Large intestine (tissue), 3 donors: ENCODE measurements at regions not wholly inside any gene's neighbourhood (a gene's known extent, or its start where the extent isn't known, plus 50 kb on each side); places are given as distances from the start of the nearest gene placed in this dataset.
"Not testable (repeated sequence)": the region's sequence is repeated elsewhere in the genome, so short reads cannot be mapped to it uniquely, and the experiment has no call there.

Experiments used
- DNase-seq, 2 donors: peaks; one replicate each; pipeline versions ENCODE4 v3.0.0 to v3.0.0-alpha.2; 2013
- H3K27ac ChIP-seq: one replicate; pipeline ENCODE4 v1.5.1; 2013; ENCODE audit warnings: low read length
- H3K27me3 ChIP-seq: 2 replicates; pipeline ENCODE4 v1.6.1; 2013; ENCODE audit warnings: low read length; ENCODE audit not compliant: control insufficient read depth, insufficient read depth
- H3K36me3 ChIP-seq: 2 replicates; pipeline ENCODE4 v1.6.1; 2013; ENCODE audit warnings: low read length; ENCODE audit not compliant: control insufficient read depth, insufficient read depth
- H3K4me1 ChIP-seq: one replicate; pipeline ENCODE4 v1.6.1; 2013; ENCODE audit warnings: low read length; ENCODE audit not compliant: control insufficient read depth, insufficient read depth
- H3K4me3 ChIP-seq: one replicate; pipeline ENCODE4 v1.5.1; 2013; ENCODE audit warnings: low read length
- H3K9me3 ChIP-seq: one replicate; pipeline ENCODE4 v1.6.1; 2013; ENCODE audit warnings: mild to moderate bottlenecking, low read depth, low read length, moderate library complexity; ENCODE audit not compliant: control insufficient read depth
- WGBS: methylation state at CpG from one replicate; pipeline ENCODE4 v1.1.5; 2013; ENCODE audit warnings: low lambda C conversion rate; ENCODE audit not compliant: insufficient coverage; 5-methylcytosine and 5-hydroxymethylcytosine counted together

DNA sequence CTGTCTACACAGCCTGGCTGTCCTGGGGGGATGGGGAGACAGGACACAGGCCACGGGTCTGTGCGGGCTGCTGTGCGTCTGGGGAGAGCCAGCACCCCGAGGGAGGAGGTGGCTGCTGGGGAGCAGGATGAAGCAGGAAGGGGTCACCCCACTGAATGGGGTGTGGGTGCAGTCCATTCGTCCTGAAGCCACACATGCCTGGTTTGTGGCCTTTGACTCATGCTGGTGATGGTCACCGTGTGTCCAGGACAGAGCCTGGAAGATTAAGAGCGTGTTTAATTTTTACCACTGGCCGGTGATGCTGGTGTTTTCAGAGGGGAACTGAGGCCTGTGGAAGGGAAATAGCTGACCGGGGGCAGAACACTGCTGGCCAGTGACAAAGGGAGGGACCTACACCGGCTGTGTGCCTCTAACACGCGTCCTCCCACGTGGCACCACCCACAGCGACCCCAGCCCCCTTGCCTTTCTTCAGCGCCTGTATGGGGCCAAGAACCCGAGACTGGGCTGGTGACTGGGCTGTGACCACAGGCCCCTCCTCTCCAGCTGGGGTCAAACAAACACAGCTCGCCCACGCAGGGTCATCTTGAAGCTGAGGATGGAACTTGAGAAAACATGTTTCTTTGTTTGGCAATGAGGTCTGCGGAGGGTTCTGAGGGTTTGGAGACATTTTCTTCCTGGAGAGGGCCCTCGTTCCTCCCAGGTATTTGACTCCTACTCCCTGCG is 99.5 kb upstream of the LRPAP1 start:
- not testable (repeated sequence) for H3K27me3 ChIP-seq, H3K4me3 ChIP-seq, H3K4me1 ChIP-seq, H3K27ac ChIP-seq, H3K36me3 ChIP-seq, DNase-seq
- H3K9me3 ChIP-seq = peaks cover 10% of the 10 kb centered on the region
- no CpG with 5 or more reads among the region's 21 CpGs for WGBS

GRCh38 chr4:3630598-3631543 is 98.6 kb upstream of the LRPAP1 start:
- H3K27me3 ChIP-seq = no peaks in the 10 kb centered on the region
- DNase-seq = peak; percentile 43 to 70
- H3K9me3 ChIP-seq = peaks cover 8% of the 10 kb centered on the region
- no peak overlapping the region for H3K27ac ChIP-seq
- H3K4me1 ChIP-seq = peaks cover 3% of the 10 kb centered on the region
- no CpG with 5 or more reads among the region's 28 CpGs for WGBS
- no peaks in the 10 kb centered on the region for H3K36me3 ChIP-seq
- no peak overlapping the region for H3K4me3 ChIP-seq

DNA sequence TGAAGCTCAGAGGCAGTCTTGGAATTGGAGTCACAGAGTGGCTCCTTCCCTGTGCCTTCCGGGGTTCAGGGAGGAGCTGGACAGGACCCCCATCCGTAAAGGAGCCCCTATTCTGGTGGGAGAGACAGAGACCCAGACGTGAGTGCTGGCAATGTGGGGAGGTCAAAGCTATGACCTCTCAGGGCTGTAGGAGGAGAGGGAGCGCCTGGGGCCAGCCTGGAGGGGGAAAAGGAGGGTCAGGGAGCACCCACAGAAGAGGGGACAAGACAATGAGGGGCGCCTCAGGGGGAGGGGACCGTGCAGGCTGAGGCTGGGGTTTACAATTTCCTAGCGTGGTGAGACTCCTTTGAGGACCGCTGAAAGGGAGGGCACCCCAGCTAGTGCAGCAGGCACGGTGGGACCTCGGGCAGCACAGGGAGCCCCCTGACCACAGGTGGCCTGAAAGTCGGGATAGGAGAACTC is 97.9 kb upstream of the LRPAP1 start:
- no peak for DNase-seq
- Histone ChIP-seq H3K27me3 (no peaks in the 10 kb centered on the region), H3K27ac (no peak overlapping the region), H3K4me3 (no peak overlapping the region), H3K36me3 (no peaks in the 10 kb centered on the region), H3K9me3 (peaks cover 8% of the 10 kb centered on the region), H3K4me1 (peaks cover 3% of the 10 kb centered on the region)
- WGBS = no CpG with 5 or more reads among the region's 11 CpGs

- H3K27me3 ChIP-seq = no peaks in the 10 kb centered on the region
- H3K9me3 ChIP-seq = peaks cover 8% of the 10 kb centered on the region
- DNase-seq = no peak
- no CpG with 5 or more reads among the region's 12 CpGs for WGBS
- no peaks in the 10 kb centered on the region for H3K36me3 ChIP-seq
- no peak overlapping the region for H3K27ac ChIP-seq
- no peak overlapping the region for H3K4me3 ChIP-seq
- H3K4me1 ChIP-seq = peaks cover 3% of the 10 kb centered on the region
Observed at GRCh38 chr4:3629665-3630064, 97.4 kb upstream of the LRPAP1 start.

DNA sequence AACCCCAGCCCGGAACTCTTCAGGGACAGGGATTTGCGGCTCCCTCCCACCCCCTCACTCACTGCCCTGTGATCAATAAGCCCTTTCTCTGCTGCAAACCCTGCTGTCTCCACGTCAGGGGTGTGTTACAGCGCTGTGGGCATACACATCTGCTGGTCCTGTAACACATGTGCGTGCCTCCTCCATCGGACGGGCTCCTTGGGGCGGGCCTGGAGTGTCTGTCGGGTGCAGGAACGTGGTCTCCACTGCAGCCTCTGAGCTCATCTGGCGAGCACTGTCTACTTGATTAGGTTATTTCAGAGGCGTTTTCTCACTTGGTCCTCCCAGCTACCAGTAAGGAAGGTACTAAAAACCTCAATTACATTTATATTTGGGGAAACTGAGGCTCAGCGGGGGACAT is 97.0 kb upstream of the LRPAP1 start:
- not testable (repeated sequence) for H3K27me3 ChIP-seq
- WGBS = no CpG with 5 or more reads among the region's 13 CpGs

DNA sequence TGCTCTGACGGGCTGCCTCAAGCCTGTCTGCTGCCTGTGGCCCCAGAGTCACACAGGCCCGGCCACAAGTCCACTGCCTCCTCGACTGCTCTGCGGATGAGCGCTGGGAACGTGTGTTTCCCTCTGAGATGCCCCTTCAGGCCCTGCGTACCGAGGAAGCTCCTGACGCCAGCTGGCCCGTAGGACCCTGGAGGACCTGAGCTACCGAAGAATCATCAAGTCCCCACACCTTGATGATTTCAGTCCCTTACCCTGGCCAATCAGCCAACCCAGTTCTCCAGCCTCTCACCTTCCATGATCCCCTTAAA is 96.6 kb upstream of the LRPAP1 start:
- no CpG with 5 or more reads among the region's 11 CpGs for WGBS
- H3K36me3 ChIP-seq = no peaks in the 10 kb centered on the region
- no peak for DNase-seq

More for the DNA sequence above, 97.0 kb upstream of the LRPAP1 start:
- H3K4me3 ChIP-seq, H3K4me1 ChIP-seq, H3K9me3 ChIP-seq, DNase-seq, H3K27ac ChIP-seq, H3K36me3 ChIP-seq: not testable (repeated sequence)

DNA sequence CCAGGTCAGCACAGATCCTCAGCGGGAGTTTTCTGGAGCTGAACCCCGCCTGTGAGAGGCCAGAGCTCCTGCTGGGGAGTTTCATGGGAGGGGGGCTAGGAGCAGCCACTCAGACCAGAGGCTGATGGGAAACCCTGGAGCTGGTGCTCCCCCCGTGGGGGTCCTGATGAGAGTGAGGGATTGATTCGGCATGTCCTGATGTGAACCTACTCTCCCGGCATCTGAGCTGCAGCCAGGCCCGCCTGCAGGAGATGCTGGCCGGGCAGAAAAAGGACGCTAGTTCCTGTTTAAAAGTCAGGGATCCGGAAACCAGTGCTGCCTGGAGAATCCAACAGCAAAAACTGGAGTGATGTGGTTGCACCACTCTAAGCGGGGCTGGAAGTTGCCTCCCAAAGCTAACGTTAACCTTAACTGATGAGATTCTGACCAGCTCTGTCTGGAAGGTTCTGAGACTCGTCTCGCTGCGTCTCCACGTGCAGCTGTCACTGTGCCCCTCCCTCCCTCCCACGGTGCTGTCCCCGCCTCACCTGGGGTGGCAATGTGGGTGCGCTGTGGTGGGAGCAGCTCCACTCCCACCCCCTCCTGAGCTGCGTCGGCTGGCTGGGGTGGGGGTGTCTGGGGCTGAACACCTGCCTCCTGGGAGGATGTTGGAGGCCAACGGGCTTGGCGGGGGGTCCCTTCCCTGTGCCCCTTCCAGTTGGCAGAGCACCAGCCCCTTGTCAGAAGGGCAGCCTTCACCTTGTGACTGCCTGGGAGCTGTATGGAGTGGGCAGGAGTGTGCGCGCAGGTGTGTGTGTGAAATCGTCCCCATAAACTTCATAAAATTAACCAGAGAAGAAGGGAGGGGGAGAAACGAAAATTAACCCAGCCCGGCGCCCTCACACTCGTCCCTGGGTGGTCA is 96.0 kb upstream of the LRPAP1 start:
- WGBS = 100% methylated on average over 3 of the region's 29 CpGs
- not testable (repeated sequence) for DNase-seq, H3K27me3 ChIP-seq, H3K27ac ChIP-seq, H3K4me1 ChIP-seq, H3K36me3 ChIP-seq, H3K4me3 ChIP-seq, H3K9me3 ChIP-seq

More for the DNA sequence above, 96.6 kb upstream of the LRPAP1 start:
- Histone ChIP-seq H3K27ac (no peak overlapping the region), H3K4me3 (no peak overlapping the region), H3K9me3 (peaks cover 4% of the 10 kb centered on the region), H3K27me3 (no peaks in the 10 kb centered on the region), H3K4me1 (peaks cover 3% of the 10 kb centered on the region)

DNA sequence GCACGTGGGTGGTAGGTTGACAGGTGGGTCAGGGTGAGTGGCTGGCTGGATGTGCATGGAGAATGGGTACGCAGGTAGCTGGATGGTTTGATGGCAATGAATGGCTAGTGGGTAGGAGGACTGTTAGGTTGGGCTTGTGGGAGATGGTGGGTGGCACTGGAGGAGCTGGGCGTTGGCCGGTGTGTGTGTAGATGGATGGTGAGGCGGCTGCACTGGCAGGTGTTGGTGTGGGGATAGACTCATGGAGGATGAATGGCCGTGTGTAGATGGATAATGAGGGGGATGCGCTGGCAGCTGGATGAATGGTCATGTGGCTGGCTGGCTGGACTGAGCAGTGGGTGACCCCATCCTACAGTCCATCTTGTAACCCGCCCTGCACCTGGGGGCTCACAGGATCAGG is 95.2 kb upstream of the LRPAP1 start:
- not testable (repeated sequence) for H3K27me3 ChIP-seq, H3K36me3 ChIP-seq, H3K4me1 ChIP-seq, H3K9me3 ChIP-seq, H3K27ac ChIP-seq, H3K4me3 ChIP-seq, DNase-seq
- WGBS = 80% methylated on average over 1 of the region's 8 CpGs

GRCh38 chr4:3626131-3626884 is 94.1 kb upstream of the LRPAP1 start:
- H3K27ac ChIP-seq, H3K4me1 ChIP-seq, H3K27me3 ChIP-seq, H3K36me3 ChIP-seq, H3K9me3 ChIP-seq, DNase-seq, H3K4me3 ChIP-seq: not testable (repeated sequence)
- WGBS = no CpG with 5 or more reads among the region's 24 CpGs
